NOMO-1 (cell line): ENCODE measurements at regions not wholly inside any gene's neighbourhood (a gene's known extent, or its start where the extent isn't known, plus 50 kb on each side); places are given as distances from the start of the nearest gene placed in this dataset.

Source experiments
- DNase-seq, 2 experiments: peaks; one replicate each; lab custom pipeline; 2025; ENCODE audit not compliant: unreplicated experiment in 2 of 2; lab: John Stamatoyannopoulos, UW

DNA sequence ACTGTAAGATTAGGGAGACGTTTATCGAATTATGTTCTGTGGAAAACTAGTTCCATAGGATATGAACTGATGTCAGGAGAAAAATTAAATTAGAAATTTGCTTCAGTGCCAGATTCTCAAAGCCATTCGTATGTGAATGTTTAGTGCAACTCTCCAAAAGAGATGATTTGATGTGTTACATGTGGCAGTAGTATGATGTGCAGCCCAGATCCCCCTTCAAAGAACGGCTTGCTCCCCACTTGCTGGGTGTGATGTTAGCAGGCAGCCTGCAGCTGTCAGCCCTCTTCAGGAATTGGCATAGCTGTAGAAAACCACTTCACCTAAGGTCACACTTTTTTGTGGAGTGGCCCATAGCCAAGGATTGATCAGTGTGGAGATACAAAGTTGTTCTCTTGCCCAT, 127.0 kb upstream of the CCDC54 start:
- no peak for DNase-seq

DNA sequence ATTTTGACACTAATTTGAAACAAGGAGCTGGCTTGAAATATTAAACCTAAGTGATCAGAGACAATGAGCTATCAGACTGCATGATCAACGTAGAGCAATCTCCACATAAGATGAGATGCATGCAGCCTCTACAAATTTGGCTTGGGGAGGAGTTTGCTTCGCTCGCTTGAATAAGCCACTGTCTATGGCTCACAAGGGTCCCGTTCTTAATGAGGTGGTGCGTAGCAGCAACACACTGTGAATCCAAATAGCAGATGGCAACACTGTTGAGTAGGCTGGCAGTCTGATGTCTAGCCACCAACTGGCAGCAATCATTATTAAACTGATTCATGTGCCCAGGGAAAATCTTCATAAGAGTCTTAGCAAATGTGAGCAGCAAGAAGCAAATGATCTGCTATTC, 125.4 kb upstream of the CCDC54 start:
- DNase-seq = no peak

DNA sequence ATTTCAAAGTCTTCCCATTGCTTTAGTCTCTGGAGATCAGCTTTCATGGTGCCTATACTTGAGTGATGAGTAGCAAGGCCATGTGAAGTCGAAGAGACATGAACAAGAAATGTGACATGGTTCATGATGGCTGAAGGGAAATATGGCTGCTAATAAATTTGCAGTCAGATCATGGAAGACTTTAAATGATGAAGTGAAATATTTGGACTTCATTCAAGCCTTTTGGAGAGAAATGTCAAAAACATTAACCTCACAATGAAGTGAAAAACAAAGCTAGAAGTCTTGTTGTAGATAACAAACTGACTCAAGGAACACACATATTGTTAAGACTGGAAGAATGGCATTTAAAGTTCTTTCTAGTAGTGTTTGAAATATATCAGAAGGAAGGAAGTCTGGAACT, 120.3 kb upstream of the CCDC54 start:
- no peak for DNase-seq

DNA sequence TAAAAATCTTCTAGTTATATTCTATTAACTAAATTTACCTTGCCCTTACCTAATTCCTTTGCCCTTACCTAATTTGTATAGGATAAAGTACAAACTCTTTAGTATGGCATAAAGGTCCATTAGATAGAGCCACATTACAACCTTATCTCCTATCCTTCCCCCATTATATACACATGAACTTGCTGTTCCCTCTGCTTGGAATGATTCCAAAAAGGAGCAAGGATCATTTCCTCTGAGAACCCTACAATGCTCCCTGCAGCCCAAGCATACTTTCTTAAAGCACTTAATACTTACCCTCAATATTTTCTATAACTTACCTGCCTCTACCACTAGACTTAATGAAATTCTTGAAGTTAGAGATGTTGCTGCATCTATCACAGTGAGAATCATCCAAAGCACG, 118.9 kb upstream of the CCDC54 start:
- DNase-seq = no peak

DNA sequence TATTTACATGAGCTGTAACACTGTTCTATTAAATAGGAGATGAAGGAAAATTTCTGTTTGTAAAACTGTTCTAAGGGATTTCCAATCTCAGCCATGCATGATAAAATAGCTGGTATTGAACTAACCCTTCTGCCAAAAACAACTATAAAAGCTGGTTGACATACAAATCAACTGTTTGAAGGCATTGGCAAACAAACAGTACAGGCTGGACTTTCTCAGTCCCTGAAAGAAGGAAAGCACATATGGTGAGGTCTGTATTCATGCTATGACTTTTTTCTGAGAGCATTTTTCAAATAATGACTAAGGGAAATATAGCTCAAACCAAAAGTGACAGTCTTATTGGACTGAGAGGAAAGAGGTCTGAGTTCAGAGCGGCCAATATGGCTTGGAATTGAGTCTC, 117.0 kb upstream of the CCDC54 start:
- DNase-seq = no peak

DNA sequence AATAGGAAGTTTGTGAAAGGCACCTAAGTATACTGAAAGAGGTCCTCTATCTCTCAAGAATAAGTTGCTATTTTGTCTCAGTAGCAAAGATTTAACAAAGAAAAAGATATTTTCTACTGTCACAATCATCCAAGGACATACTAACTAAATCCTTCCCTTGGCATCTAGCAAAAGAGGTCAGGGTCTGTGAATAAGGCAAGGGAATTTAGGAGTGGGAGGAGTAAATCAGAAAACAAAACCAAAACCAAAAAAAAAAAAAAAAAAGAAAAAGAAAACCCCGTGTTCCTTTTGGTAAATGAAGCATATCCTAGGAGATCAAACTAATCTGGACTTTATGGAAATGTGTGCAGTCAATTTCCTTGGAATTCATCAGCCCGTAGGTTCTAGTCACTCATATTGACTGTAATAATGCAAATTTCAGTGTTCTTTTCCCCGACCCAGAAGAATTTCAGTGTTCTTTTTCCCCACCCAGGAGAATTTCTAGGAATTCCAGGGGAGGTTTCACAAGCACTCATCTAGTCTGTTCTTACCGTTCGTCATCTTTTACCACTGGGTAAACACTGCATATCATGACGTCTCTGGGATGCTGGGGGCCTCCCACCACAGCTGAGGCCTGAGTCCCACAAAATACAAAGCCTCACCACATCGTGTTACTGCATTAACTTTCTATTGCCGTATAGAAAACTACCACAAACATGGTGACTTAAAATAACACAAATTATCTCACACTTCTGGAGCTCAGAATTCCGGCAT, 113.8 kb upstream of the CCDC54 start:
- DNase-seq = no peak

DNA sequence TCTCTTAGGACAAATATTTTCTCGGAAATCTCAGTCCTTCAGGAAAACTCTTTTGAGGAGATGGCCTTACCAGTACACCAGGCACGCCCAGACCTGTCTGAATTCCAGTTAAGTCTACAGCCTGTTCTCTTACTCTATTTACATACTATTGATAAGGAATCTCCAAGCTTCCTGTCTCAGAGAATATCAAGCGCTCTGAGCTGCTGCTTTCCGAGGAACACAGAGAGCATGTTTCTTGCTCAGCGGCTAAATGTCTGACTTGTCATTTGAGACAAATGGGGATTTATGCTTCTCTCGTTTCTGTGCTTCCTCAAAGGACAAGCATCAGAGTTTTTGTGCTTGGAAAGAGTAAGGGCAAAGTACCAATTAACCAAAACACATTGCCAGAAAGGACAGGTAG, 112.4 kb upstream of the CCDC54 start:
- DNase-seq = no peak

DNA sequence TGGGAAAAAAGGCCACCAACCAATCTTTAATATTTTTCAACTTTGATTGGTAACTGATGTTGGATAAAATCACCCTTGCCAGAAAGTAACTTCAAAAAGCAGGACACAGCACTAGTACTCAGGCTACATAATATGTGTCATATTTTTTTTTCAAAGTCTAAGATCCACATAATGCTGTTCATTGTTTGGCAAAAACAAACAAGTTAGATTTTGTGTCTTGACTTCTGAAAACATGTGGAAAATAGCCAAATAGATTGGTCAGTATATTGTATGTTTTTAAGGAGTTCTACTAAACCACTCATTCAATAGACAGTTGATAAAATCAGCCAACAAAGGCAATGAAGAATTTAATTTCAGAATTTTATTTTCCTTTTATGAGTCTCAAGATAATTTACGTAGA, 111.7 kb upstream of the CCDC54 start:
- no peak for DNase-seq

DNA sequence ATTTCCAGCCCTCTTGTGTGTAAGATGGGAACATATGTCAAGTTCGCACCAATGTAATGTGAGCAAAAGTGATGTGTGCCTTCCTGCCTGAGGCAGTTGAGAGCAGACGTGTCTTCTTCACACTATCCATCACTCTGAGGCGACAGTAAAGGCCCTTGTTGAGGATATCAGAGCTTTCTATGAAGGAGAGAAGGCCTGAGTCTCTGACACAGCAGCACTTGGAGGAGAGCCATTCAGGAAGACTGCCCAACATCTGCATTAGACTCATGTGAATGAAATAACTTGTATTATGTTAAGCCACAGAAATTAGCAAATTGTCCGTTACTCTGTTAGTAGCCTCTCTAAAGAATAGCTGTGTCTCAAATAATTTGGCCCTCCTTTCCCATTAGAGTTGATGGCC, 108.8 kb upstream of the CCDC54 start:
- no peak for DNase-seq

DNA sequence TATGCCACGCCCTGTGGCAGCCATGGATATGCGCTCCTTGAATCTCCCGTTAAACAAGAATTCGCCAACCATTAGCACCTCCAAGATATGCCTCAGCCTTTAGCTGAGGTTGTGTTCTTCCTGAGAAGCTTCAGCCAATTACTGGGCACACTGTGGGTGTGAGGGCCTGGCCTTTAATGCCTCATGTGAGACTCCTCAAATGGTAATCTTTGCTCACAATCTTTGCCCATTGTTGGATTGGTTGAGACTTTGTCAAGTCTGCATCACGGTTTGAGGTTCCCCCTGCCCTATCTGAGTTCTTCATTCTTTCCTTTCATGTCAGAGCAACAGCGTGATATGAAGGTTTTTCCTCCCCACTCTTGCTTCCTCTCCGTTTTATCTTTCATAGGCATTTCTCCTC, 108.1 kb upstream of the CCDC54 start:
- DNase-seq = no peak

DNA sequence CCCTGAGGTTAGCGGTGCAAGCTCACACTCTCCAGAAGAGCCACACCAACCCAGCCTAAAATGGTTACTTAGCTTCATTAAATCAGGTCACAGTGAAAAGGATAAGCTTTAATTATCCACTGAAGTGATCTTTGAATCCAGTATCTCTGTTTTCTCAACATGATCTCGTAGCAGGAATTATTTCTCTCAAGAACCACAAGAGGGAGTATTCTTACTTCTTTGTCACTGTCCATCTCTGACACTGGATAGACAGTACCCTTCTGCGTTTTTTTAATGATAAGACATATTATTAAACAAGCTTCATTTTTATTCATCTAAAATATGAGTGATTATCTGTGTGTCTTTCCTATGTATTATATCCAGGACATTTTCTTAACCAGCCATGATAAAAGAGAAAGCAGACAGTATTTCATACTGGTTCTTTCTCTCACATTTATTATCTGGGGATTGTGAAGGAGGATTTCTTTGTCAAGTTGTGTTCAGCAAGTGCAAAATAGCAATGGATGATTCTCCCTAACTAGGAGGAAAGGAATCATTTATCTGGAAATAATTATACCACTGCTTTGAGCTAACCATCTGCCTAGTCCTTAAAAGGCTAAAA, 105.4 kb upstream of the CCDC54 start:
- DNase-seq = peak in 1 of 2 experiments; percentile 65

DNA sequence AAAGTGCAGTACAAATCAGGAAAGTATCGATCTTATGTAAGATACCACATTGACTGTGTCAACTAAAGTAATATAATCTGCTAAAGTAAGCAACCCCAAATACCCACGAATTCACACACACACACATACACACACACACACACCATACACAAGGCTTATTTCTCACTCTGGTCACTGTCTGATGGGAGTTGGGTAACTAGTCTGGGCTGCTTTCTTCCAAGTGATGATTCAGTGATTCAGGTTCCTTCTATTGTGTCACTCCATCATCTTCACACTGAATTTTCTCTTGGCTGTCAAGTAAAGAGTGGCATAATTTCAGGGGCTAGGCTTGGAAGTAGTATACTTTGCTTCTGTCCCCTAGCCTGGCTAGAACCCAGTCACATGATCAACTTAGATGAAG, 104.8 kb upstream of the CCDC54 start:
- no peak for DNase-seq

DNA sequence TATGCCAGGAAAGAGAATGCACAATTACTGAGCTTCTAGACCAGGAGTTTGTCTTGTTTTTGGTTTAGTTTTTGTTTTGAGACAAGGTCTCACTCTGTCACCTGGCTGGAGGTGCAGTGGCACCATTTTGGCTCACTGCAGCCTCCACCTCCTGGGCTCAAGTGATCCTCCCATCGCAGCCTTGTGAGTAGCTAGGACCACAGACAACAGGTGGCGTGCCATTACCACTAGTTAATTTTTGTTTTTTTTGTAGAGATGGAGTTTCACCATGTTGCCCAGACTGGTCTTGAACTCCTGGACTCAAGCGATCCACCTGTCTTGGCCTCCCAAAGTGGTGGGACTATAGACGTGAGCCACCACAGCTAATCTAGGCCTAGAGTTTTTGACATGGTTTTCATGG, 104.4 kb upstream of the CCDC54 start:
- DNase-seq = no peak

DNA sequence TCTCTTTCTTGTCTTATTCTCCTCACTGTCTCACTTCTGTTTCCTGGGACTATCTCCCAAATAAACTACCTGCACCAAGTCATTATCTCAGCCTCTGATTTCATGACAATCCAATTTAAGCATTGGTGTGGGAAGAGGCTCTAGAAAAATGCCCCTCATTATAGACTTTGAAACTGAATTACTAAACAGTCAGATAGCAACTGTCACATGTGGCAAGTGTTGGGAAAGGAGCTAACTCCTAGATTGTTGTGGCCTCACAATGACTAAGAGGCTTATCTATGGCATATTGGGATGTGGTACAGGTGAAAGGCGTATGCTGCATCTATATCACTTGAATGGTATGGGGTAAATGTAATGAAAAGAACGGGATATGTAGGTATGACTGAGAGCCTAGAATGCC, 103.5 kb upstream of the CCDC54 start:
- DNase-seq = no peak

DNA sequence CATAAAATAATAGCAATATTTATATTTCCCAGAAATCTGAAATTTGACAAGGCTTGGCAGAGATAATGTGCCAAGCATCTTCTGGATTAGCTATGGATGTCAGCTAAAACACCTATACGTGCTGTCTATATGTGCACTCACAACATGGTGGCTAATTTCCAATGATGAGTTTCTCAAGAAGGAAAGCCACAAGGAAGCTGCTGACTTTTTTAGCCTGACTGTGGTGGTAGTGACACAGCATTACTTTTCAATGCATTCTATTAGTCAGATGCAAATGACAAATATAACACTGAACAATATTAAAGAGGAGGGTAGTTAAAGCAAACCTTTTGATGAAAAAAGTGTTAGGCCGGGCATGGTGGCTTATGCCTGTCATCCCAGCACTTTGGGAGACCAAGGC, 101.7 kb upstream of the CCDC54 start:
- DNase-seq = no peak

DNA sequence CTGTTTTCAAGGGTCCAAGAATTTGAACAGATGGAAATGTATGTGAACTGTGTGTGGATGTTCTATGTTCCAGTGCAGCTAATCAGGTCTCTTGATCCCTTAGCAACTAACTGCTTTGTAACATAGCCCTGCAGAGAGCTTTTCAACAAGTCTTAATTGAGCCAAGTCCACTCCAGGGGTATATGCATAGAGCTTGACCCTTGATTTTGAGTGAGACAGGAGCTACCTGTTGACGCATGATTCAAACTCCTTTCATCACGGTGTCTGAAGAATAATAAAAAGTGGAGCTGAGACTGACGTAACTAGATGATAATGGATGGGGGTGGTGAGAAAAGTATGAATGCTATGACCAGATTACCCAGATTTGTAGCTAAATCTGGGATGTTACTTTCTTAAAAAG, 93.3 kb upstream of the CCDC54 start:
- DNase-seq = no peak

DNA sequence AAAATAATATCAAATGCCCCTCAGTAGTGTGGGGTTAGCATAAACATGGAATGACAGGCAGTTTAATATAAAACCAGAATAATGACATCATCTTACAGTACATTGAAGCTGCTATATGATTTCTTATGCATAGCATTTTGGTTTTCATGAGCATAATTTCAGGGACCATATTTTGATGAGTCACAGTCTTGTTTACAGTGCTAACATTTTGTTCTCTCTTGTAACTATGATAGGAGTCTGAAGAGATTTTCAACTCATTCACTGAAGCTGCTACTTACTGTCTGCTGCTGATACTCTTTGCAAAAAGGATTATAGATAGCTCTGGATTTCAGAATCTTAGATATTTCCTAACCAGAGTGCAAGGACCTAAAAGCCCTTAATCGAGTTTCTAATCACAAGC, 92.6 kb upstream of the CCDC54 start:
- DNase-seq = no peak

DNA sequence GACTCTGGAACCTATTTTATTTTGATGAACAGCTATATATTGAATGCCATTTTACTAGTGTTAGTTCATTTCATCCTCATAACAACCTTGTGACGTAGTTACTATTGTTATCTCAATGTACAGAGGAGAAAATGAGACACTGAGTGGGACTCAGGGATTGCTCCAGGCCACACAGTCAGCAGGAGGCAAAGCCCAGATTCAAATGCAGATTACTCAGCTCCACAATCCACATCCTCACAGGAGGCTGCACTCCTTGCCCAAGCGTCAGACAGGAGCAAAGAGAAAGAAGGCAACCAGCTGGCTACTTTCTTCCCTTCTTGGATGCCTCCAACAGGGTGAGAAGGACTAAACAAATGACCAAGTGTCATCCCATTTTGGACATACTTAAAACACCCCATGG, 92.0 kb upstream of the CCDC54 start:
- DNase-seq = no peak

DNA sequence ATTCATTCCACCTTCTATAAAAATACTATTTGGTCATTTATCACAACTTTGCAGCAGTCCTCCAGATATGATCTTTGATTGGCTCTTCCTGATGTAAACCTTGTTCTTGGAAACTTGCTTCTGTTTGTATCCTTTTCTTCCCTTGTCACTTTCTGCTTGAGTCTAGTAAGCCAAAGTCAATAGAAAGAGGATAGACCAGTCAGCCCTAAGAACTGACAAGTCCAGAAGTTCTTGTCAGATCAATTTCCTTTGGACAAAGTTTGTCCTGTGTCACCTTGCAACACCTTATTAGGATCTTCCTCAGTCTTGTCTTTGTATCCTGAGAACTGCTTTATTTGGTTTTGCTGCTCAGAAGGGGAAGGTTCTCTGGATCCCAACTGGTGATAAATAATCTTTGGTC, 87.9 kb upstream of the CCDC54 start:
- DNase-seq = no peak

DNA sequence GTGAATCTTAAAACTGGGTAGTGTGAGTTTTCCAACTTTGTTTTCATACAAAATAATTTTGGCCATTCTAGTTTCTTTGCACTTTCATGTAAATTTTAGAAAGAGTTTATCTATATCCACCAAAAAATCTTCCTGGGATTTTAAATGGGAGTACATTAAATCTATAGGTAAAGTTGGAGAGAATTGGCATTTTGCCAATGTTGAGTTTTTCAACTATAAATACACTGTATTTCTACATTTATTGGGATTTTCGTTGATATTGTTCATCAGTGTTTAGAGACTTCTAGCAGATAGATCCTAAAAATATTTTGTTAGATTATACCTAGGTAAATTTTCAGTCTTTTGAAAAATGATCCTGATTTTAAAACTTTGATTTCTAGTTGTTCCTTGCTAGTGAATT, 83.1 kb upstream of the CCDC54 start:
- no peak for DNase-seq

DNA sequence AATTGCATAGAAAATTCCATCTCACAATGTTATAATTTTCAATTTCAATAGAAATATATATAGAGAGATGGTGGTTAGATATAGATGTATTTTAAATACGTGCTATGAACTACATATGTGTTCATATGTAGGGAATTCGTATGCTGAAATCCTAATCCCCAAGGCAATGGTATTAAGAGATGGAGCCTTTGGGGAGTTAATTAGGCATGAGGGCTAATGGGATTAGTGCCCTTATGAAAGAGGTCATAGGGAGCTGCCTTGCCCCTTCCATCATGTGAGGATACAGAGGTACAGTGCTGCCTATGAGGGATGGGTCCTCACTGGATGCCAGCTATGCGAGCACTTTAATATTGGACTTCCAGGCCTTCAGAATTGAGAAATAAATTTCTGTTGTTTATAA, 79.6 kb upstream of the CCDC54 start:
- no peak for DNase-seq

DNA sequence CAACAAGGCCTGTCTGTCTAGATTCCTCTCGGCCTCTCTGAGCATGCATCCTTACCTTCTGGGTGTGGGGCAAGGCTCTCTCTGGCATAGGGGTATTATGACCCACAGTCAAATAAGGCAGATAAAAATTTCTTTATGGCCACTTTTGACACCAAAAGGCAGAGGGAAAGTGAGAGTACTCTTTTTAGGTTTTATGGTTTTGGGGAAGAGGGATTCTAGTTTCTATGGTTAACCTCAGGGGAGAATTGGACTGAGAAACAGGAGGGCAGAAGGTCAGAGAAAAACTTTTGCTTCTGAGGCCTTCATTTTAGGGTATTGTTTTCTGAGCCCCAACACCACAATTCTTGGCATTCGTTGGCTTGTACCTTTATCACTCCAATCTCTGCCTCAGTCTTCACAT, 70.0 kb upstream of the CCDC54 start:
- DNase-seq = no peak

DNA sequence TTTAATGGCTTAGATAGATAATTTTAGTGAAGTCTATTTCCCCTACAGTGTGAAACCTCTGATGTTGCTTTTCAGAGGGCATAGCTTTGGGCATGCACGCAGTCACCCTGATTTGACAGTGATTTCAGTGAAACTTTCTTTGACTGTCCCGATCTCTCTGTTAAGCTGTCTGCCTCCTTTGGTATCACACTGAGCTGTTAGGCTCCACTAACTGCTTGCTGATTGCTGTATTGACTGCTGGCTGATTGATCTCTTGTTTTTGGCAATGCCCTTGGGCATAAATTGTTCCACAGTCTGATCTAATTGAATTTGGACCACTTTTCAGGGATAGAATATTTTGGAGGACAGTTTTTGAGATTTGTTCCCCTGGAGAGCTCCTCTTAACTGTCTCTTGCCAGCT, 68.5 kb upstream of the CCDC54 start:
- no peak for DNase-seq
